Smooth muscle cell (in vitro differentiated cells): ENCODE measurements at regions not wholly inside any gene's neighbourhood (a gene's known extent, or its start where the extent isn't known, plus 50 kb on each side); places are given as distances from the start of the nearest gene placed in this dataset.

Source experiments
- DNase-seq: peaks from one replicate; lab custom pipeline; 2025; ENCODE audit not compliant: unreplicated experiment; lab: John Stamatoyannopoulos, UW
- H2AFZ ChIP-seq: fragments of 200-600 bp; sonication (generic); 2 replicates; pipeline ENCODE4 v1.6.0; 2016; ENCODE audit warnings: antibody characterized with exemption, low read depth, mild to moderate bottlenecking
- H3F3A ChIP-seq: fragments of 200-600 bp; sonication (generic); 2 replicates; pipeline ENCODE4 v1.6.0; 2017; ENCODE audit warnings: antibody characterized with exemption, low read depth
- H3K27ac ChIP-seq: fragments of 200-600 bp; sonication (generic); 2 replicates; pipeline ENCODE4 v1.5.1; 2016; ENCODE audit warnings: low read depth, mild to moderate bottlenecking
- H3K27me3 ChIP-seq: fragments of 200-600 bp; sonication (generic); 2 replicates; pipeline ENCODE4 v1.6.1; 2016; ENCODE audit warnings: low read depth, mild to moderate bottlenecking
- H3K36me3 ChIP-seq: fragments of 200-600 bp; sonication (generic); 2 replicates; pipeline ENCODE4 v1.5.1; 2016; ENCODE audit warnings: low read depth
- H3K4me1 ChIP-seq: fragments of 200-600 bp; sonication (generic); 2 replicates; pipeline ENCODE4 v1.5.1; 2016; ENCODE audit warnings: low read depth
- H3K4me2 ChIP-seq: fragments of 200-600 bp; sonication (generic); 2 replicates; pipeline ENCODE4 v1.6.0; 2016; ENCODE audit warnings: mild to moderate bottlenecking
- H3K4me3 ChIP-seq: fragments of 200-600 bp; sonication (generic); 2 replicates; pipeline ENCODE4 v1.5.1; 2016; ENCODE audit warnings: mild to moderate bottlenecking
- H3K79me2 ChIP-seq: fragments of 200-600 bp; sonication (generic); 2 replicates; pipeline ENCODE4 v1.6.0; 2016; ENCODE audit warnings: low read depth, mild to moderate bottlenecking
- H3K9ac ChIP-seq: fragments of 200-600 bp; sonication (generic); 2 replicates; pipeline ENCODE4 v1.6.0; 2016; ENCODE audit warnings: low read depth
- H3K9me3 ChIP-seq: fragments of 200-600 bp; sonication (generic); replicated peaks from 2 replicates; pipeline ENCODE4 v1.5.1; 2016; ENCODE audit warnings: low read depth
- H4K20me1 ChIP-seq: fragments of 200-600 bp; sonication (generic); 2 replicates; pipeline ENCODE4 v1.6.0; 2016; ENCODE audit warnings: low read depth
- CTCF ChIP-seq: fragments of 200-600 bp; sonication (generic); IDR thresholded peaks from 2 replicates; pipeline ENCODE4 v1.5.1; 2017; ENCODE audit warnings: borderline replicate concordance, mild to moderate bottlenecking, antibody characterized with exemption; ENCODE audit not compliant: insufficient read depth, poor library complexity, severe bottlenecking
- WGBS: methylation state at CpG from one replicate; pipeline ENCODE4 v1.1.7; 2016; ENCODE audit warnings: low lambda C conversion rate; 5-methylcytosine and 5-hydroxymethylcytosine counted together

- Histone ChIP-seq H3K27me3 (no peaks in the 10 kb centered on the region), H3K9ac (no peak overlapping the region), H3K4me1 (peaks cover 5% of the 10 kb centered on the region), H3K79me2 (no peaks in the 10 kb centered on the region), H3K9me3 (no peaks in the 10 kb centered on the region), H3K4me2 (no peak overlapping the region), H4K20me1 (no peaks in the 10 kb centered on the region), H2AFZ (no peak overlapping the region), H3K27ac (no peak overlapping the region), H3K4me3 (no peak overlapping the region), H3F3A (no peaks in the 10 kb centered on the region), H3K36me3 (no peaks in the 10 kb centered on the region)
- no peak for TF ChIP-seq CTCF
- WGBS, result 28% methylated on average over 4 of the region's 4 CpGs
- no peak for DNase-seq
Observed at GRCh38 chr1:228814176-228814575, 78.9 kb downstream of the RHOU start.

GRCh38 chr1:228818296-228818695 lies 83.0 kb downstream of the RHOU start:
- WGBS, result 94% methylated on average over 7 of the region's 7 CpGs
- no peaks in the 10 kb centered on the region for H3K79me2 ChIP-seq
- no peaks in the 10 kb centered on the region for H3F3A ChIP-seq
- H3K9ac ChIP-seq, result no peak overlapping the region
- no peak overlapping the region for H2AFZ ChIP-seq
- TF ChIP-seq CTCF, result no peak
- H3K4me2 ChIP-seq, result no peak overlapping the region
- no peaks in the 10 kb centered on the region for H4K20me1 ChIP-seq
- H3K27me3 ChIP-seq, result no peaks in the 10 kb centered on the region
- H3K4me3 ChIP-seq, result no peak overlapping the region
- H3K9me3 ChIP-seq, result no peaks in the 10 kb centered on the region
- no peaks in the 10 kb centered on the region for H3K36me3 ChIP-seq
- no peak for DNase-seq
- no peak overlapping the region for H3K27ac ChIP-seq
- H3K4me1 ChIP-seq, result no peaks in the 10 kb centered on the region

- H3K79me2 ChIP-seq, result no peaks in the 10 kb centered on the region
- no peaks in the 10 kb centered on the region for H4K20me1 ChIP-seq
- no peak overlapping the region for H3K27ac ChIP-seq
- no peak overlapping the region for H3K4me3 ChIP-seq
- no peaks in the 10 kb centered on the region for H3K27me3 ChIP-seq
- H3K36me3 ChIP-seq, result no peaks in the 10 kb centered on the region
- DNase-seq, result no peak
- H3K9me3 ChIP-seq, result no peaks in the 10 kb centered on the region
- TF ChIP-seq CTCF, result no peak
- H2AFZ ChIP-seq, result no peak overlapping the region
- H3K9ac ChIP-seq, result no peak overlapping the region
- H3K4me2 ChIP-seq, result no peak overlapping the region
- H3F3A ChIP-seq, result no peaks in the 10 kb centered on the region
- 85% methylated on average over 6 of the region's 6 CpGs for WGBS
- no peaks in the 10 kb centered on the region for H3K4me1 ChIP-seq
Observed at GRCh38 chr1:228818928-228819630, 83.8 kb downstream of the RHOU start.

- Histone ChIP-seq H3K27ac (no peak overlapping the region), H3K4me3 (no peak overlapping the region), H3K36me3 (no peaks in the 10 kb centered on the region), H2AFZ (no peak overlapping the region), H3K9ac (no peak overlapping the region), H4K20me1 (no peaks in the 10 kb centered on the region), H3F3A (no peaks in the 10 kb centered on the region), H3K4me1 (no peaks in the 10 kb centered on the region), H3K27me3 (no peaks in the 10 kb centered on the region), H3K9me3 (no peaks in the 10 kb centered on the region), H3K4me2 (no peak overlapping the region), H3K79me2 (no peaks in the 10 kb centered on the region)
- no peak for DNase-seq
- TF ChIP-seq CTCF, result no peak
- whole genome bisulfite sequencing, result 80% methylated on average over 2 of the region's 2 CpGs
Observed at GRCh38 chr1:228821252-228821651, 86.0 kb downstream of the RHOU start.
